OCI-LY1 (cell line): ENCODE measurements at regions not wholly inside any gene's neighbourhood (a gene's known extent, or its start where the extent isn't known, plus 50 kb on each side); places are given as distances from the start of the nearest gene placed in this dataset.

Experiments used
- EZH2 ChIP-seq: fragments of 200-600 bp; sonication (generic), shearing (Covaris generic); IDR thresholded peaks from 2 replicates; pipeline ENCODE4 v1.8.0; 2017; ENCODE audit warnings: borderline replicate concordance, mixed run types, mild to moderate bottlenecking, antibody characterized with exemption, low read length, moderate library complexity, mixed read lengths
- TF ChIP-seq, protein P1 (sequence below): fragments of 200-600 bp; sonication (generic), shearing (Covaris generic); IDR thresholded peaks from 2 replicates; pipeline ENCODE4 v1.5.1; 2017; ENCODE audit warnings: mild to moderate bottlenecking, antibody characterized with exemption, low read length, moderate library complexity, mixed read lengths

DNA sequence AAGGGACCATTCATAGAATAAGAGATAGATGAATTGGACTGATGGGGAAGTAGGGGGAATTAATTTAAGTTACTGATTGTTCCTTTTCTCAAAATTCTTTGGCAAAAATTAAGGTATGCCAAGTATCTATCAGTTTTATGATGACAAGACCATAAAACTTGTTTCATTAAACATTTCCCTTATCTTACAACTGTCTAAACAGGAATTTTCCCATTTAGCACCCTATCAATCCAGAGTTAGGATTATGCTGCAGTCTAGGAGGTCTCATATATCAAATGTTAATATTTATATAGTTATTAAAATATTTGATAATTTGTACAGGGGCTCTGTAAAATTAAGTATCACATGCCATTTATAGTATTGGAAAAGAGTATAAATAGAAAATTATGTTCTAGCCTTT is 51.5 kb upstream of the ARID1B start:
- TF ChIP-seq, protein P1, sequence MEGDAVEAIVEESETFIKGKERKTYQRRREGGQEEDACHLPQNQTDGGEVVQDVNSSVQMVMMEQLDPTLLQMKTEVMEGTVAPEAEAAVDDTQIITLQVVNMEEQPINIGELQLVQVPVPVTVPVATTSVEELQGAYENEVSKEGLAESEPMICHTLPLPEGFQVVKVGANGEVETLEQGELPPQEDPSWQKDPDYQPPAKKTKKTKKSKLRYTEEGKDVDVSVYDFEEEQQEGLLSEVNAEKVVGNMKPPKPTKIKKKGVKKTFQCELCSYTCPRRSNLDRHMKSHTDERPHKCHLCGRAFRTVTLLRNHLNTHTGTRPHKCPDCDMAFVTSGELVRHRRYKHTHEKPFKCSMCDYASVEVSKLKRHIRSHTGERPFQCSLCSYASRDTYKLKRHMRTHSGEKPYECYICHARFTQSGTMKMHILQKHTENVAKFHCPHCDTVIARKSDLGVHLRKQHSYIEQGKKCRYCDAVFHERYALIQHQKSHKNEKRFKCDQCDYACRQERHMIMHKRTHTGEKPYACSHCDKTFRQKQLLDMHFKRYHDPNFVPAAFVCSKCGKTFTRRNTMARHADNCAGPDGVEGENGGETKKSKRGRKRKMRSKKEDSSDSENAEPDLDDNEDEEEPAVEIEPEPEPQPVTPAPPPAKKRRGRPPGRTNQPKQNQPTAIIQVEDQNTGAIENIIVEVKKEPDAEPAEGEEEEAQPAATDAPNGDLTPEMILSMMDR: no peak
- no peak for TF ChIP-seq EZH2
